GM19043 (cell line): ENCODE measurements at regions not wholly inside any gene's neighbourhood (a gene's known extent, or its start where the extent isn't known, plus 50 kb on each side); places are given as distances from the start of the nearest gene placed in this dataset.

Source experiments
- ATAC-seq: cut with Tn5 transposase; IDR thresholded peaks from one replicate; pipeline ENCODE4 v1.9.1; 2021; ENCODE audit warnings: low read depth; ENCODE audit not compliant: unreplicated experiment

DNA sequence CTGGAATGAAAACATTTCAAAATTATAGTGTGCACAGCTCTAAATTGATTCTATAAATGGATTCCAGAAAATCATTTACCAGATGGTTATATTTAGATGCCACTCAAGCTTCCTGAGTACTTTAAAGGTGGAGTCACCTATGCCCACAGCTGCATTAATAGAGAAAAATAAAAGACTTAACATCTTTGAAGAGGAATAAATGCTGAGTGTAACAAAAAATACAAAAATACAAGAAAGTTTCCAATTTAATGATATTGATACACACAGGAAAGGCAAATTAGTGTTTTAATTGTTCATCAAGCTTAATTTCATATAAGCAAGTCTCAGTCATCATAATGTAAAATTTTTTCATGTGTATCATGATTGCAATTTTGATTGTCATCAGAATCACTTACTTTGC lies 89.5 kb upstream of the MANEA start:
- ATAC-seq = no peak

DNA sequence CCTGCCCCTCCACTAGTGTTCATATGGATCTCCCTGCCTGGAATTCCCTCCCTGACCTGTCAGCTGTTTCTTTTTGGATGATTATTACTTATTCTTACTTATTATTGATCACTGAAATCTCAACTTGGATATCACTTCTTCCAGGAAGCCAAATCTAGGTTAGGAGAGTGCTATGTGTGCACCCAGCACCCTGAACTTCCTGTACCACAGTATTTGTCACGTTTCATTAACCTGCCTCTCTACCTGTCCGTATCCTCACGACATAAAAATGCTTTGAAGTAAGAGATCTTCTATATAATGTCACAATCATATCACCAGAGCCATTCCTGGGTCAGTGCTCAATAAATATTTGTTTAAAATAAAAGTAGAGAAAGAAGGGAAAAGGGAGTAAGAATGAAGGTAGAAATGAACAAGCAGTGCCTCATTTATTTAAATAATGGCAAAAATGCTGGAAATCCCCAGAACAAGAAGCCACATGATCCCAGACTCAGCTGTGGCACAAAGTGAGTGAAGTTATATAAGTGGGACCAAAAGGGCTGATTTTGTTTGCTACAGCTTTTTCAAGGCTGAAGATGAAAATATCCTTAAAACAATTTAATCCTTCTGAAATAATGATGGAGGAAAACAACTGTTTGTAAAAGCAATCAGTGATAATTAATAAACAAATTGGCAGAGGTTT lies 88.0 kb upstream of the MANEA start:
- ATAC-seq = no peak

DNA sequence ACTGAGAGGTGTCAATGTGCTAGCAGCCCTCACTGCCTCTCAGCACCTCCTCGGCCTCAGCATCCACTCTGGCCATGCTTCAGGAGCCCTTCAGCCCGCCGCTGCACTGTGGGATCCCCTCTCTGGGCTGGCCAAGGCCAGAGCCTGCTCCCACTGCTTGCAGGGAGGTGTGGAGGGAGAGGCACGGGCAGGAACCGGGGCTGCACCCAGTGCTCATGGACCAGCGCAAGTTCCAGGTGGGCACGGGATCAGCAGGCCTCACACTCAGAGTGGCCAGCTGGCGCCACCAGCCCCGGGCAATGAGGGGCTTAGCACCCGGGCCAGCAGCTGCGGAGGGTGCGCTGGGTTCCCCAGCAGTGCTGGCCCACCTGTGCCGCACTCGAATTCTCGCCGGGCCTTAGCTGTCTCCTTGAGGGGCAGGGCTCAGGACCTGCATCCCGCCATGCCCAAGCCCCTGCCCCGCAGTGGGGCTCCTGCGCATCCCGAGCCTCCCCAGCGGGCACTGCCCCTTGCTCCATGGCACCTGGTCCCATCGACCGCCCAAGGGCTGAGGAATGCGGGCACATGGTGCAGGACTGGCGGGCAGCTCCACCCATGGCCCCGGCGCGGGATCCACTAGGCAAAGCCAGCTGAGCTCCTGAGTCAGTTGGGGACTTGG lies 80.4 kb upstream of the MANEA start:
- no peak for ATAC-seq

DNA sequence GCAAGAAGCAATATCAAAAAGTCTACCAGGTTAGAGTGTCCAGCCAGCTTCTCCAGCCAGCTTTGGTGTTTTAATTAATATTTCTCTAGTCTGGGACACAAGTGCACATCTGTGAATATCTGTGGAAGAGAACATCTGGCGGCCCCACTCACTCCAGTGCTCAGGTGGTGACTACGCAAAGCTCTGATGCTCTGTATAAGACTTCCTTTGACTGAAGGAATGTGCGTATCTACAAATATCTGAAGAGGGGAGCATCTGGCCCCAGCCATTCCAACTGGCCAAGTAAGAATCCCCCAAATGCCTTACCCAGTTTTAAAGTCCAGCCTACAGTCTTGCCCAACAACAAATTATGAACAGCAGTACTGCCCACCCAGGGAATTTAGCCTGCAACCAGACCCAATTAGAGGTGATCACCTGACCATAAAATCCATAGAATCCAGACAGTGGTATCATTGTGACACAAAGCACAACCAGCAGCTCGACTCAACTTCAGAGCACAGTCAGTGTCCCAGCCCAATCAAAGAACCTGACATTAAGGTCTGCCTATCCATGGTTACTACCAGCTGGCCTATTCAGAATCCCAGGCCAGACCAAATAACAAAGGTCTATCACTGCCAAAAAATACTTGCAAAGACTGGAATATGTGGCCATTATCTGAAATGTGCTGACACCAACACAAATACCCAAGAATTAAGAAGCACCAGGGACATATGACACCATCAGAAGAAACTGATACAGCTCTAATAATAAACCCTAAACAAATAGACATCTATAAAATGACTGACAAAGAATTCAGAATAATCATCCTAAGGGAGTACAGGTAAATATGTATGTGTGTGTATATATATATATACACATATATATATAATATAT lies 76.1 kb upstream of the MANEA start:
- no peak for ATAC-seq

DNA sequence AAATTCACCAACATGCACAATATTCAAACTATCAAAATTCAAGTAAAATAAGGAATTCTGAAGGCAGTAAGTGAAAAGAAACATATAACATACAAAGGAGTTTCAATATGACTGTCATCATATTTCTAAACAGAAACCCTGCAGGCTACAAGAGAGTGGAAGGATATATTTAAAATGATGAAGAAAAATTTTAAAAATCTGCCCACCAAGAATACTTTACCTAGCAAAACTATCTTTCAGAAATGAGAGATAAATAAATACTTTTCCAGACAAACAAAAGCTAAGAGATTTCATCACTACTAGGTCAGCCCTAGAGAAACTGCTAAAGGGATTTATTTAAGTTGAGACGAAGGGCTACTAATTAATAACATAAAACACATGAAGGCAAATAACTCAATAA lies 73.8 kb upstream of the MANEA start:
- ATAC-seq = no peak

DNA sequence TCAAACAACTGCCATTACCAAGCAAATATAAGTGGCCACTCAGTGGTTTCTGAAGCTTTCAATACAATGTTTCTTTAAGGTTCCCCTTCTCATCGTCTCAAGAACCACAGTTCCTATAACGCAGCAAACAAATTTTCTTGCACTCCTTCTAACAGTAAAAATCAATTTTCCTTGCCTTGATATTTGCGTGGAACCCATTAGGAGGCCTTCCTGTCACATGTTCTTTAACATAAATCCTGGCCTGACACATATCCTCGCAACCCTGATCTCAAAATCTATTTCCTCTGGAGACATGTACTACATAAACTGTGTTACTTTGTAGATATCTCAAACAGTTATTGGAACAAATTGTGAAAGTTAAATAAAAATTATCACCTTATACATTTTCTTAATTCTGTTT lies 65.9 kb upstream of the MANEA start:
- ATAC-seq = no peak

DNA sequence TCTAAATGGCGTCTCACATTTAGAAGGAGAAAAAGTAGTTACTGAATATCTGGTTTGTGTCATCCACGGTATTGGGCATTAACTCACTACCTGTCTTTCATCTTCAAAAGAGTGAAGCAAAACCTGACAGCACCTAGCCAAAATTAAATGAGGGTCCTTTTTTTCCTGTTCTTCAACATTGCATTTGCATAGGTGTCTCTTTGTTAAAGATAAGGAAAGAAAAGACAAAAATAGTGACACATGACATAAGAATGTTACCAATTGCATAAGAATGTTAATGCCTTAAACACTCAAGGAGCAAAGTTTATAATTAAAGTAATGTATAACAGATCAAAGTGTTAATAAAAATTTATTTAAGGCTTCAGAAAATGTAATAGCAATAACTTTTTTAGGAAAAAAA lies 61.4 kb upstream of the MANEA start:
- ATAC-seq = no peak

DNA sequence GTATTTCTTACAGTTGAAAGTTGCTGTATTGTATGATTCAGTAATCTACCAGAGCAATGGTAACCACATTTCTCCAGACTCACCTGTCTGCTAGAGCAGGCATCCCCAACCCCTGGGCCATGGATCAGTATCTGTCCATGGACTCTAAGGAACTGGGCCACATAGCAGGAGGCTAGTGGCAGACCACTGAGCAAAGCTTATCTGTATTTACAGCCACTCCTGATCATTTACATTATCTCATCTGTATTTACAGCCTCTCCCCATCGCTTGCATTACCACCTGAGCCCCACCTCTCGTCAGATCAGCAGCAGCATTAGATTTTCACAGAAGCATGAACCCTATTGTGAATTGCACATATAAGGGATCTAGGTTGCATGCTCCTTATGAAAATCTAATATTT lies 60.3 kb upstream of the MANEA start:
- no peak for ATAC-seq

DNA sequence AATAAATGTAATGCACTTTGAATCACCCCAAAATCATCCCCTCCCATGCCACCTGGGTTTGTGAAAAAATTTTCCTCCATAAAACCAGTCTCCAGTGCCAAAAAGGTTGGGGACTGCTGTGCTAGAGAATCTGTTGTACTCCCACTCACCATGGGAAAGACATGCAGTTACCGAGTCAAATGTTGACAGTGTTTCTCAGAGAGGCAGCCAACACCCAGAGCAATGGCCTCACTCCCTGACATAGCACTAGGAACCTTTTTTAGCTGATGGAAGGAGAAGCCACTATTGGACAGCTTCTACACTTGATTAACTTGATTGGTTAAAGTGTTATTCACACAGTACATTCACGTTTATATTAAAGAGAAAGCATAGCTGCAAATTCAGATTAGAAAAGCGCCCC lies 59.8 kb upstream of the MANEA start:
- ATAC-seq = no peak

DNA sequence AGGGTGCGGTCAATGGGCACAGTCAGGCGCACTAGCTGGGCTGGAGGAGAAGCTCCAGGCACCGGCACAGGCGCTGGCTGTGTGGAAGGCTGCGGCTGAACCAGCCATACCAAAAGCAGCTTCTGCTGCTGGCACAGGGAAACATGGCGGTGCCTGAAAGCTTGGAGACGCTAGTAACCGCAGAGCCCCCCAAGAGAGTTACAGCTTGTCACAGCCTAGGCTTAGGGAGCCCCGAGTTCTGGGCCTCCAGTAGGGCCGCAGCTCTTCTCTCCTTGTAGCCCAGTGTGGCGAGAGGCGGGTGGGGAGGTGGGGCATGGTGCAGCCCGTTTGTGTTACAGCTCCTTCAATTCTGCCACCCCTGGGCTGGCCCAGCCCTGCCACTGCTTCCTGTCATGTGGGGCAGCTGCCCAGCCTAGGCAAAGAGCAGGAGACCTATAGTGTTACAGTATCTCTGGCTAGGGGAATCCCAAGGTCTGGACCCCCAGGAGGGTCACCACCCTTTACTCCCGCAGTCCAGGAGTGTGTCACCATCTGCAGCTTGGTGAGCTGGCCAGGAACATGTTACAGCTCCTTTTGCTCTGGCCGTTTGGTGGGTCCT lies 58.6 kb upstream of the MANEA start:
- no peak for ATAC-seq

DNA sequence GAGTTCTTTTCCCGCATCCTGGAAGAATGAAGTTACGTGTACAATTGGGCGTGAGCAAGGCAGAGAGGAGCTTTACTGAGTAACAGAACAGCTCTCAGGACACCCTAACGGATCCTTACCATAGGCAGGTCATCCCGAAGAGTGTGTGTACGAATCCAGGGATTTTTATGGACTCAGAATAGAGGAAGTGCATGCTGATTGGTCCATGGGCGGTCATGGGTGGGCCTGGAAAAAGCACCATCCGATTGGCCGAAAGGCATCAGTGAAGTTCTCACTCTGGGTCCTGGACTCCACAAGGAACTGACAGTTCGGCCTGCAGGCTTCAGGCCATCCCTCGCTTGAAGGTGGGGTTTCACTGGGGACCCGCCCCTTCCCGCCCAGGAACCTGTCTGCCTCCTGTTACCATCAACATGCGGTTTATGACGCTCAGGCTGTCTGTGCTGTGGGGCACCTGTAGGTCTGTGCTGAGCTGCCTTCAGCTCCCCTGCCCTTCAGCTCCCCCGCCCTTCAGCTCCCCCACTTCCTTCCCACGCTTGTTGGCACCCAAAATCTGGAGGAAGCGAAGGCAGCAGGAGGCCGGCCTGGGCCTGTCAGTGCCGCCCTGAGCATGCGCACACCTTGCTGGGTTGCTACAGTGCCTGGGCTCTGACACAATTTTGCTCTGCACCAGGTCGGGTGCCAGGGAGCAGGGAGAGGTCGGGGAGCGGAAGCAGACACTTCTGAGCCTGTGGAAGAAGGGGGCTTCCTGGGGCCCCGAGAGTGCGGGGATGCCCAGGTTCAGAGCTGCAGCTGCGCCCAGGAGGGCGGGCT lies 57.9 kb upstream of the MANEA start:
- no peak for ATAC-seq

DNA sequence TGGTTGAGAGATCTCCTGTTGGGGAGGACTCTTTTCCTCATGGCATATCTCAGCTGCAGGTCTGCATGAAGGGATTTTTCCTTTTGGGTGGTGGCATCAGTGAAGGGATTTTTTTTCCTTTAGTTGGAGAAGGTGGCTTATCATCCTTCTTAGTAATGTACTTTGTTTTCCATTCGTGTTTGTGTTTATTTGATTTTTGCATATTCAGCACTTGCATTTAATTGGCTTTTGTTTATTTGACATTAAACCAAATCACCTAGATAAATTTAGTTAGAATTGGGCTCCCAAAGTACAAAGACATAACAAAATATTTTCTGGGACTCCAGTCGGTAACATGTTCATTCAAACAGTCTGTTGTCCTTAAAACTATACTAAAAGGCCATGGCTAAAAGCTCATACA lies 56.2 kb upstream of the MANEA start:
- ATAC-seq = no peak
